IgD-negative memory B cell (primary cell): ENCODE measurements at regions not wholly inside any gene's neighbourhood (a gene's known extent, or its start where the extent isn't known, plus 50 kb on each side); places are given as distances from the start of the nearest gene placed in this dataset.
"Not testable (repeated sequence)": the region's sequence is repeated elsewhere in the genome, so short reads cannot be mapped to it uniquely, and the experiment has no call there.

Experiments used
- H3K27ac Mint-ChIP-seq, 3 donors: one replicate each; pipeline ENCODE4 v1.8.0; 2020 to 2022; ENCODE audit warnings: mild to moderate bottlenecking in 3 of 3, mixed read lengths in 3 of 3, moderate library complexity in 1 of 3
- H3K27me3 Mint-ChIP-seq: one replicate; pipeline ENCODE4 v1.8.0; 2021; ENCODE audit warnings: mixed read lengths
- H3K36me3 Mint-ChIP-seq: one replicate; pipeline ENCODE4 v1.8.0; 2020; ENCODE audit warnings: mild to moderate bottlenecking, mixed read lengths
- H3K4me1 Mint-ChIP-seq, 3 donors: one replicate each; pipeline ENCODE4 v1.8.0; 2020 to 2022; ENCODE audit warnings: mixed read lengths in 3 of 3, mild to moderate bottlenecking in 1 of 3
- H3K4me3 Mint-ChIP-seq, 4 donors: one replicate each; pipeline ENCODE4 v1.8.0; 2020 to 2022; ENCODE audit warnings: mild to moderate bottlenecking in 4 of 4, mixed read lengths in 4 of 4, moderate library complexity in 3 of 4
- H3K9me3 Mint-ChIP-seq, 3 donors: one replicate each; pipeline ENCODE4 v1.8.0; 2020 to 2021; ENCODE audit warnings: mixed read lengths in 3 of 3, mild to moderate bottlenecking in 1 of 3

DNA sequence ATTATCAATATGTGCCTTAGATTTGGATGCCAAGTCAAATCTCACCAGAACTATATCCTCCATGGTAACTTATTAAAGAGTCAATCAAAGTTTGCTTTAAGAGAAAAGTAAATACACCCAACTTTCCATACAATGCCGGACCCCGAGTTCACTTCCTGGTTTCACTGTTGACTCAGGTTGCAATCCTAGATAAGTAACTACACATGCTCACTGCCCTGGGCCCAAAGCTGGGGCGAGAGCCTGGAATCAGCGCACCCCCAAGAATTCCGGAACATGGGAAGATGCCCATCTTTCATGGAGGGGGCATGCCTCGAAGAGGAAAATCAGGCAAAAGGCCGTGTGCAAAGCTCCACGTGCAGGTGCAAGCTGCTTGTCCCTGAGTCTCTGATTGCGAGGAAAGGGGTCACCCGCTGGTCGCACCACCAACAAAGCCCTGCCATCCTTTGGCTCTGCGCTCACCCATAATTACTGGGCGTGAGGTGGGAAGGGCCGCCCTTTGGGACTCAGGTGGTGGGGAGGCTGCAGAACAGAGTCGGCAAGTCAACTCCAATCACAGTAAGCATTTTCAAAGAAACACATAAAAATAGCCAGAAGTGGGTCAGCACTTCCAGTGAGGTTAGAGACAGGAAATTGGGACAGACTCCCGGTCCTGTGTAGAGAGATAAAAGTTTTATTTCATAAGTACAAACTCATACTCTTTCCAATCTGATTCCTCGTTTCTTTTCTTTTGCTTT, 167.7 kb downstream of the TOMM20 start:
- H3K4me3 Mint-ChIP-seq: peak overlapping the region in 2 of 4 donors; percentile 19 to 63

DNA sequence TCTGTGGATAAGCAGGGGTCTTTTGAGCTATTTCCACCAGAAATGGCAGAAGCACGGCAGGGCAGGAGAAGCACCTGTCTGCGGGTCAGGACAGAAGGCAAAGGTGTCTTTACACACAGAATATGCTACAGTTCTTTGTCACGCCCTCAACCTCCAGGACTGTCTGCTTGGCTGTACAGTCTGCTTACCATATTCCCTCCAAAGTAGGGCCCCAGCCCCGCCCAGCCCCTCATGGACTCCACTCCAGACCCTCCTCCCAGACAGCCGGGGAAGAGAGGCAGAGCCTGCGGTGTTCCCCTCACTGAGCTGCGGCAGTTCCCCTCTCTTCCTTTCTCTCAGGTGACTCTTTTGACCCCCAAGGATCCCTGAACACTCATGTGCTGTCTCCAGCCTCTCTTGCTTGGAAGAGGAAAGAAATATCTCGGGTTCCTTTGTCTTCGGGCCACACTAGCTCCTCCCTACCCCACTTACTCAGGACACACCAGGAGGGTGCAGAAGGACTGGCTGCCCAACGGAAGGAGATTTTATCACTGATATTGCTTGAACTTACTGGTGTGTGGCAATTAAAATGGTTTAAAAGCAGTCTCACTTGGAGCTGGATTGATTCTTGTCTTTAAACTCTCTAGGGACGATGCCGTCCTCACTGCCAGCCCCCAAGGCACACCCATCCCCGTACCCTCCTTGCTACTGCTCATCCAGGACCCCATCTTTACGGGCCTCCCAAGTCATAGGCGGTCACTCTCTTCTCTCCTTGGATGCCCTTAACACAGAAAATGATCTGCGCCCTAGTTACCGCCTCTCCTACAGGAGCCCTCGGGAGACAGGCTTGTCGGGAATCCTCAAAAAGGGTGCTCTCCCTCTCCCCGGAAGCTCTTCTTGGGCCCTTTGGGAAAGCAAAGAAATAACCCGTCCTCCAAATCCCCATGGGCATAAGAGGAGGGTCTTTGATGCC, 169.7 kb downstream of the TOMM20 start:
- Mint-ChIP-seq H3K27ac (peak overlapping the region in 1 of 3 donors; percentile 51), H3K27me3 (peaks cover 2% of the 10 kb centered on the region), H3K36me3 (peaks cover 5% of the 10 kb centered on the region), H3K4me3 (peak overlapping the region in 1 of 4 donors; percentile 2), H3K9me3 (peaks cover 0 to 5% (median 0%) of the 10 kb centered on the region in 3 donors), H3K4me1 (peaks cover 42 to 56% (median 47%) of the 10 kb centered on the region in 3 donors)

More for the DNA sequence above, 167.7 kb downstream of the TOMM20 start:
- Mint-ChIP-seq H3K27ac (peak overlapping the region; percentile 14 to 71 (median 47)), H3K27me3 (peaks cover 2% of the 10 kb centered on the region), H3K36me3 (peaks cover 5% of the 10 kb centered on the region), H3K4me1 (peaks cover 31 to 48% (median 35%) of the 10 kb centered on the region in 3 donors), H3K9me3 (peaks cover 0 to 5% (median 4%) of the 10 kb centered on the region in 3 donors)

DNA sequence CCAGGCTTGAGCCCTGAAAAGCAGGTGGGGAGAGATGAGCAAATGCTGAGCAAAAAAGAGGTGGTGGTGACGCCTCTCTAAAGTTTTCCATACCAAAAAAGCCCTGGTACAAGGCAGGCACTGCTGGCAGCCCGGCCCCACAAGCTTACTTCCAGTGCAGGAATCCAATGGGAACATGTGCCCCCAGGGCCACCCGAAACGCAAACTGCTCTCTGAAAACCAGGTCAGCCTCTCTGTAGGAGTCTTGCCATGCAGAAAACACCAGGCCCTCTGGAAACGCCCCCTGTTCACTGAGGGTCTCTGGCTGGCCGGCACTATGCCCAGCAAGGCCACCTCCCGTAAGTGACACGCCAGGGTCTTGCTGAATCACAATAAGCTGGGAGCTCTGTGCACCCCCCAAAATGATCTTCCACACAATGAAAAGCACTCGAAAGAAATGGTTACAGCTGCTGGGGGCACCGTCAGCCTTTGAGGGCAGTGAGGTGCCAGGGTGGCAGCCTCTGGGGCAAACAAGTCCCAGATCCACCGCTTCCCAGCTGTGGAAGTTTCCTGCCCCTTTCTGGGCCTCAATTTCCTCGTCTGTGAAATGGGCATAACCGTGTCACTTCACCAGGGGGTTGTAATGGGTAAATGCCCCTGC, 170.5 kb downstream of the TOMM20 start:
- no peaks in the 10 kb centered on the region for H3K9me3 Mint-ChIP-seq
- no peak overlapping the region for H3K27ac Mint-ChIP-seq
- H3K36me3 Mint-ChIP-seq: peaks cover 9% of the 10 kb centered on the region
- no peak overlapping the region for H3K4me3 Mint-ChIP-seq
- H3K4me1 Mint-ChIP-seq: peaks cover 39 to 55% (median 42%) of the 10 kb centered on the region in 3 donors
- peaks cover under 1% of the 10 kb centered on the region for H3K27me3 Mint-ChIP-seq

DNA sequence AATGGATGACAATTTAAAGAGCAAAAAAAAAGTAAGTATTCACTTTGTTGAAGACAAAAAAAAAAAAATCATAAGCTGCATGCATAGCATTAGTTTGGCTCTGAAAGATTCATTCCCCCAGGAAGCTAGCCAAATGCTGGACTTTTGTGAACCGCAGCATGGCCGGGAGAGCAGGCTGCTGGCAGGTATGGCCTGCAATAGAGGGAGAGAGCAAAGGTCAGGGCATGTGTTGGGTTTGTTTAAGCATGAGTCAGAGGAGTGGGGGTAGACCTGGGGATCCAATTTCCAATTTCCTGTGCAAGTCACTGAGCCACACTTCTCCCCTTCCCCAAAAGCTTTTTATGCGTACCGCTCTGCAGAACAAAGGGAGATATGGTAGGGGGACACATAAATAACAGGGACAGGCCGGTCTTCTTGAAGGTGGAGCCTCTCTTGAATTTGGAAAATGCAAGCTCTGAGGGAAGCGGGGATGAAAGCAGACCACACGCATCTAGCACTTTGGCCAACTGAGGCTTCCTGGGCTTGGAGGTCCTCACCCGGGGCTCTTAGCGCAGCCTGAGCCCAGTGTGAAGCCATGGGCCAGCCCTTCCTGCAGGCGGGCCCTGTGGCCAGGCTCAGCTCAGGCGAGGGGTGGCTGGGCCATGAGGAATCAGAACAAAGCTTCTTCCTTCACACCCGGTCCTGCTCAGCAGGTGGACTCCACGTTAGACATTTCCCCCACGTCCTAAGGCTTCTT, 171.1 kb downstream of the TOMM20 start:
- Mint-ChIP-seq H3K9me3 (no peaks in the 10 kb centered on the region), H3K4me3 (peak overlapping the region in 1 of 4 donors; percentile 49), H3K27ac (no peak overlapping the region), H3K36me3 (peaks cover 9% of the 10 kb centered on the region), H3K27me3 (no peaks in the 10 kb centered on the region), H3K4me1 (peaks cover 33 to 49% (median 36%) of the 10 kb centered on the region in 3 donors)

DNA sequence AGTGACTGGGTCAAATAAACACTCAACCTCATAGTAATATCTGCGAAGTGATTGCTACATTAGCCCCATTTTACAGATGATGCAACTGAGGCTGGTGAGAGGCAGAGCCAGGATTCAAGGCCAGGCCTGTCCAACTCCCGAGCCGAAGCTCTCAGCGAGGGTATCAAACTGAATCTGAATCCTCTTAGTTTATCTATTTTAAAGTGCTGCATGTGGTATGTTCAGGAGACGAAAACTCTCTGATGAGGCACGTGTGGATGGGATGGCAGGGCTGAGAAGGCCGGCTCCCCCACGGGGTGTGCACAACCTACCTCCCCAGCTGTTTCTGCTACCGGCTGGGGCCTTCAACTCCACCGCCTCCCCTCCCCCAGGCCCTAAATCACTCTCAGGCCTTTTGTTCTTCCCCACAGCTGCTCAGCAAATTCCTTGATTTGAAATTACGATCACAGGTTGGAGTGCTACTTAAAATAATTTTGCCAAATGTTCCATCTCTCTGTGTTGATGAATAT, 171.8 kb downstream of the TOMM20 start:
- peaks cover 27 to 43% (median 30%) of the 10 kb centered on the region in 3 donors for H3K4me1 Mint-ChIP-seq
- no peak overlapping the region for H3K27ac Mint-ChIP-seq
- H3K4me3 Mint-ChIP-seq: peak overlapping the region in 1 of 4 donors; percentile 49
- H3K36me3 Mint-ChIP-seq: peaks cover 9% of the 10 kb centered on the region
- H3K27me3 Mint-ChIP-seq: no peaks in the 10 kb centered on the region
- H3K9me3 Mint-ChIP-seq: no peaks in the 10 kb centered on the region

DNA sequence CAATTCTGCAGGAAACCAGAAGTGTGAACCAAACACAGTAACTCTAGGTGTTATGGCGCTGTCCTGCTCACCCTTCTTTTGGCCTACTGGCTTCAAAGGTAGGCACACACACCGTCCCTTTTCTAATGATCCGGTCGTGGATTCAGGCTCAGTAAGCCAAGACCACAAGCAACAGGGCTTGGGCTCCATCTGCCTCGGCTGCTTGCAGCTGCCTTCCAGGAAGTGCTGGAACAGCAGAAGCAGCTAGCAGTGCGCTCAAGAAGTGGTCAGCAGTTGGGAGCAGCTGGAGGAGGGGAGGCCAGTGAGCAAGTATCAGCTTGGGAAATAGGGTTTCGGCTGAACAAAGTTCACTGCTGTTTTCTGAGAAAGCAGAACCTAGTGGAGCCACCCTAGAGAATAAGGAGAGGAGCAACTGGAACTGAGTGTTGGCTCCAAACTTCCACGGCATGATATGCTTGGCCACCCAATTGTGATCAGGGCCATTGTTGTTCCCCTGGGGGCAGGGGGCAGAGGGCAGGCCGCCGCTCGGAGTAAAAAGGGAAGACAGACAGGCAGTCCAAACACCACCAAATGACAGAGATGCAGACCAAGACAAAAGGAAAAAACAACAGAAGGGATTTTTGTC, 173.4 kb downstream of the TOMM20 start:
- H3K4me1 Mint-ChIP-seq: peaks cover 22 to 31% (median 22%) of the 10 kb centered on the region in 3 donors
- no peaks in the 10 kb centered on the region for H3K9me3 Mint-ChIP-seq
- H3K36me3 Mint-ChIP-seq: peaks cover 9% of the 10 kb centered on the region
- H3K27ac Mint-ChIP-seq: peak overlapping the region; percentile 25 to 55 (median 54)
- H3K4me3 Mint-ChIP-seq: peak overlapping the region in 2 of 4 donors; percentile 82
- H3K27me3 Mint-ChIP-seq: no peaks in the 10 kb centered on the region

DNA sequence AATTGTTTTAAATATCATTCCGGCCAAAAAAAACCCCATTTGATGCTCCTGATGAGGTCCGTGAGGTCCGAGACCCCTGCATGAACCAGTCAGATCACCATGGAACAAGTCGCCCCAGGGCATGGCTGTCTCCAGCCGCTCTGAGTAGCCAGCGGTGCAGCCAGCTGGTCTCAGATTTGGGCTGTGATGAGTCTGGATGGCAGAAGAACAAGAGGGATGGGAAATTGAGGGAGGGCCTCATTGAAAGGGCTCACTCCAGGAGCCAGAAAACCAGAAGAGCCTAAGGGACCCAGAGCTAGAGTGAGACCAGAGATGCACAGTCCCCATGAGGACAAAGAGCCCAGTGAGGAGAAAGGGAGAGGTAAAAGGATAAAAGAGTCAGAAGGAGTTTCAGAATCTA, 174.0 kb downstream of the TOMM20 start:
- H3K36me3 Mint-ChIP-seq: peaks cover 9% of the 10 kb centered on the region
- H3K27me3 Mint-ChIP-seq: no peaks in the 10 kb centered on the region
- peak overlapping the region in 1 of 3 donors; percentile 55 for H3K27ac Mint-ChIP-seq
- H3K9me3 Mint-ChIP-seq: no peaks in the 10 kb centered on the region
- H3K4me3 Mint-ChIP-seq: no peak overlapping the region
- H3K4me1 Mint-ChIP-seq: peaks cover 19 to 26% (median 20%) of the 10 kb centered on the region in 3 donors

DNA sequence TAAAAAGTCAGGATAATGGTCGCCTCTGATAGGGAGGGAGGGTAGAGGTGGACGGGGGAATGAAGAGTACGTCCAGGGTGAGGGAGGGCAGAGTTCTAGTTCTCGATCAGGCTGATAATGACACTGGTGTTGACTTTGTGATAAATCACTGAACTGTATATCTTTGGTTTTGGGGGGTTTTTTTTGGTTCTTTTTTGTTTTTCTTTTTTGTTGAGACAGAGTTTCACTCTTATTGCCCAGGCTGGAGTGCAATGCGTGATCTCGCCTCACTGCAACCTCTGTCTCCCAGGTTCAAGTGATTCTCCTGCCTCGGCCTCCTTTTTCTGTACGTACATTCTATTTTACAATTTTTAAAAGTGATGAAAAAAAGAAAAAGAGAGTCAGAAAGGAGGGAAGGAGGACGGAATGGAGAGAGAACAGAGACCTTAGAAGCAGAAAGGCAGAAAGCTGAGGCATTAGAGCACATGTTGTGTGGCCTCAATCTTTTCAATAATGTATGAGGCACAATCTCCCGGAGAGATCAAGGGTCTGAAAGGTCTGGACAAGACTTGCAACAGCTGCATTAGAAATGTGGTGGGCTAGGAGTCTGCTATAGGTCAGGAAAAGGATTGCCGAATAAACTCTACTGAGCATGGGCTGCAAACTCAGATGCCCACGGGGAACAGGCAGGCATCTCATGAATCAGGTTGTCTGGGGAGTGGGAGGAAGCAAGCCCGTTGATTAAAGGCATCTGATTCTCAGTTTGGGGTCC, 174.8 kb downstream of the TOMM20 start:
- no peaks in the 10 kb centered on the region for H3K27me3 Mint-ChIP-seq
- H3K4me1 Mint-ChIP-seq: peaks cover 16 to 21% (median 17%) of the 10 kb centered on the region in 3 donors
- H3K9me3 Mint-ChIP-seq: no peaks in the 10 kb centered on the region
- H3K4me3 Mint-ChIP-seq: peak overlapping the region in 1 of 4 donors; percentile 1
- H3K36me3 Mint-ChIP-seq: peaks cover 9% of the 10 kb centered on the region
- H3K27ac Mint-ChIP-seq: peak overlapping the region in 1 of 3 donors; percentile 85

DNA sequence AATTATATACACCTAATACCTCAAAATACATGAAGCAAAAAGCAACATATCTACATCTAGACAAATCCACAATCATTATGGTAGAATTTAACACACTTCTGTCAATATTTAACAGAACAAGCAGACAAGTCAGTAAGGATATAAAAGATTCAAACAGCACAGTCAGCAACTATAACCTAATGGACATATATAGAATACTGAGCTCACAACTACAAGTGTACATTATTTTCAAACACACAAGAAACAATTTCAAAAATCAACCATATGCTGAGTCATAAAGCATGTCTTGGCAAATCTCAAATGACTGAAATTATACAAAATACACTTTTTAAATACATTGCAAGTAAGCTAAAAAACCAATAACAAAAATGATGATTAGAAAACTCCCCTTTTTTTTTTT, 178.0 kb downstream of the TOMM20 start:
- H3K36me3 Mint-ChIP-seq: peaks cover 4% of the 10 kb centered on the region
- no peak overlapping the region for H3K4me3 Mint-ChIP-seq
- no peaks in the 10 kb centered on the region for H3K27me3 Mint-ChIP-seq
- H3K27ac Mint-ChIP-seq: no peak overlapping the region
- no peaks in the 10 kb centered on the region for H3K9me3 Mint-ChIP-seq
- peaks cover 16 to 25% (median 21%) of the 10 kb centered on the region in 3 donors for H3K4me1 Mint-ChIP-seq

DNA sequence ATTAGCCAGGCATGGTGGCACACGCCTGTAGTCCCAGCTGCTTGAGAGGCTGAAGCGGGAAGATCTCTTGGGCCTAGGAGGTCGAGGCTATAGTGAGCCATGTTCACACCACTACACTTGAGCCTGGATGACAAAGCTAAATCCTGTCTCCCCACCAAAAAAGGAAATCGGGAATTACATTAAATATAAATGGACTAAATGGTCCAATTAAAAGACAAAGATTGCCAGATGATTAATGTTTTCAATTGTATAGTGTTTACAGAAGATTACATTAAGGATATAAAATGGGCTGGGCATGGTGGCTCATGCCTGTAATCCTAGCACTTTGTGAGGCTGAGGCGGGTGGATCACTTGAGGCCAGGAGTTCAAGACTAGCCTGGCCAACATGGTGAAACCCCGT, 179.1 kb downstream of the TOMM20 start:
- H3K27ac Mint-ChIP-seq: peak overlapping the region in 1 of 3 donors; percentile 57
- H3K36me3 Mint-ChIP-seq, H3K27me3 Mint-ChIP-seq, H3K4me3 Mint-ChIP-seq, H3K9me3 Mint-ChIP-seq: not testable (repeated sequence)
- peaks cover 20 to 26% (median 21%) of the 10 kb centered on the region in 3 donors for H3K4me1 Mint-ChIP-seq

DNA sequence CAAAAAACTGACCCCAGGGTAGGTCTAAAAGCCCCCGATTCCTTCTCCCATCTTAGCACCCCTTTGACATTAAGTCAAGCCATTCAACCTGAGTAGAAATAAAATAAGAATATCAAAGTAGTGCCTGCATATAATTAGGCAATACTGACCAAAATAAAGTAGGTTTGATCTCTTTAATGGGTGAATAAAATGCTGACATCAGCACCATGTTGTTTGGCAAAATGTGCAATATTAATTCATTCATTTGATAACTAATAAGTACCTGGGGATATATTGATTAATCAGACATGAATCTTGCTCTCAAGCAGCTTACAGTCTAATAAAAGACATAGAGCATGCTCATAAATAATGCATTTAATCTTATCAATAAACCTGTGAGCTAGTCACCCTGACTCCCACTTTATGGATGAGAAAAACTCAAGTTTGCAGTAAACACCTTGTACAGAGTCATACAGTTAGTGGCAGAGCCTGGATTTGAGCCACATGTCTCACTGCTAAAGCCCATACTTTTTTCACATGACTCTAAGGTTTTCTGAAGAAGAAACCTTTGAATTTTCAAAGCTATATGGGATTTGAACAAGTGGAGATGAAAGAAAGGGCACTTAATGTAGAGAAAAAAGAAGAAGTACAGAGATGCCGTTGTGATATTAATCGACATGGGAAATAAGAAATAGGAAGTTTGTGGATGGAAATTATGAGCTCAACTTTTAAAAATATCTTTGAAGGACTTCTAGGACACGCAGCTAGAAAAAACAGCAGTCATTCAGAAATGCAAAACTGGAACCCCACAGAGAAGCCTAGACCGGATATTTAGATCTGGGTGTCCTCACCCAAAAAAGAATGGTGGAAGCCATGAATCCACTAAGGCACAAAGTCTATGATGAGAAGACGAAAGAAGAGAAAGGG, 183.9 kb downstream of the TOMM20 start:
- Mint-ChIP-seq H3K36me3 (no peaks in the 10 kb centered on the region), H3K27ac (peak overlapping the region in 2 of 3 donors; percentile 80 to 84), H3K4me3 (peak overlapping the region in 3 of 4 donors; percentile 0 to 83 (median 16)), H3K9me3 (peaks cover 0 to 8% (median 0%) of the 10 kb centered on the region in 3 donors), H3K4me1 (peaks cover 22 to 27% (median 24%) of the 10 kb centered on the region in 3 donors), H3K27me3 (no peaks in the 10 kb centered on the region)

DNA sequence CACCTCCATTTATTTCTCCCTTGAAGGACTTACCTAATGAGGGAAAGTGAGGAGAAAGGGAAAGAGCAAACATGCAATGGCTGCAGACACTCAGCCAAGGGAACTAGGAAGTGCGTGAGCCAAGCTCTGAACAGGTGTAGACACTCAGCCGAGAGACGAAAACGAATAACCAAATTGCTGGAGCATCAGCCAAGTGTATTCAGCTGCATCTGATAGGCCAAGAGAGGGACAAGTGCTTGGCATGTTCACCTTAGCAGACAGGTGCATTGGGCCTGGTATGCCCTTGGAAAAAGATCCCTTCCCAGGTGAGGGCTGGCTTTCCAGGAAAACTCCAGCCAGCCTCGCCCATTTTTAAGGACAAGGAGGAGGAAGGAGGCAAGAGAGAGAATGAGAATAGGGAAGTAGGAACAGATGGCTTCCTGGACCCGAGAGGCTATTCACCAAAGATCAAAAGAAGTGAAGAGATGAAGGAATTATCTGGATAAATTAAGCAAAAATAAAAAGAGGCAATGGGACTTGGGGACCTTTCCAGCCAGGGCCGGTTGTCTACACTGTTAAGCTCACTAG, 184.7 kb downstream of the TOMM20 start:
- Mint-ChIP-seq H3K36me3 (no peaks in the 10 kb centered on the region), H3K9me3 (peaks cover 0 to 8% (median 0%) of the 10 kb centered on the region in 3 donors), H3K4me3 (peak overlapping the region in 1 of 4 donors; percentile 64), H3K27me3 (no peaks in the 10 kb centered on the region), H3K4me1 (peaks cover 22 to 27% (median 24%) of the 10 kb centered on the region in 3 donors), H3K27ac (no peak overlapping the region)
